Glutamatergic neuron (in vitro differentiated cells): ENCODE measurements at regions not wholly inside any gene's neighbourhood (a gene's known extent, or its start where the extent isn't known, plus 50 kb on each side); places are given as distances from the start of the nearest gene placed in this dataset.

ENCODE experiments used
- DNase-seq: peaks from one replicate; pipeline ENCODE4 v3.0.0; 2022
- H3K27ac Mint-ChIP-seq: one replicate; pipeline ENCODE4 v1.8.0; 2020; ENCODE audit warnings: mild to moderate bottlenecking, mixed read lengths, inconsistent platforms; ENCODE audit not compliant: unreplicated experiment
- H3K27me3 Mint-ChIP-seq: one replicate; pipeline ENCODE4 v1.8.0; 2020; ENCODE audit warnings: mild to moderate bottlenecking, moderate library complexity, mixed read lengths, inconsistent platforms; ENCODE audit not compliant: unreplicated experiment
- H3K36me3 Mint-ChIP-seq: one replicate; pipeline ENCODE4 v1.8.0; 2020; ENCODE audit warnings: mild to moderate bottlenecking, mixed read lengths, inconsistent platforms; ENCODE audit not compliant: unreplicated experiment
- H3K4me1 Mint-ChIP-seq: one replicate; pipeline ENCODE4 v1.8.0; 2020; ENCODE audit warnings: mild to moderate bottlenecking, low read depth, mixed read lengths, inconsistent platforms; ENCODE audit not compliant: unreplicated experiment
- H3K4me3 Mint-ChIP-seq: one replicate; pipeline ENCODE4 v1.8.0; 2020; ENCODE audit warnings: mild to moderate bottlenecking, mixed read lengths, inconsistent platforms; ENCODE audit not compliant: unreplicated experiment
- H3K9me3 Mint-ChIP-seq: one replicate; pipeline ENCODE4 v1.8.0; 2020; ENCODE audit warnings: mild to moderate bottlenecking, moderate library complexity, mixed read lengths, inconsistent platforms; ENCODE audit not compliant: unreplicated experiment
- CTCF ChIP-seq: fragments of 200-600 bp; sonication (generic); IDR thresholded peaks from one replicate; pipeline ENCODE4 v1.5.0; 2021; ENCODE audit not compliant: partially characterized antibody, unreplicated experiment

GRCh38 chr16:86965840-86966550 lies 351.2 kb downstream of the C16orf95 start:
- Mint-ChIP-seq H3K27ac (no peak overlapping the region), H3K27me3 (peaks cover 3% of the 10 kb centered on the region), H3K36me3 (no peaks in the 10 kb centered on the region), H3K4me3 (no peak overlapping the region), H3K9me3 (peaks cover 1% of the 10 kb centered on the region), H3K4me1 (peaks cover 4% of the 10 kb centered on the region)
- no peak for TF ChIP-seq CTCF
- DNase-seq, result no peak

- TF ChIP-seq CTCF, result no peak
- H3K4me1 Mint-ChIP-seq, result peaks cover 4% of the 10 kb centered on the region
- H3K27me3 Mint-ChIP-seq, result no peaks in the 10 kb centered on the region
- no peak for DNase-seq
- H3K9me3 Mint-ChIP-seq, result peaks cover under 1% of the 10 kb centered on the region
- no peak overlapping the region for H3K4me3 Mint-ChIP-seq
- no peak overlapping the region for H3K27ac Mint-ChIP-seq
- no peaks in the 10 kb centered on the region for H3K36me3 Mint-ChIP-seq
These were observed 350.4 kb downstream of the C16orf95 start for GRCh38 chr16:86966777-86967176.

- Mint-ChIP-seq H3K36me3 (no peaks in the 10 kb centered on the region), H3K4me3 (no peak overlapping the region), H3K4me1 (peaks cover 4% of the 10 kb centered on the region), H3K27me3 (peaks cover 3% of the 10 kb centered on the region), H3K27ac (no peak overlapping the region), H3K9me3 (no peaks in the 10 kb centered on the region)
- DNase-seq, result no peak
- no peak for TF ChIP-seq CTCF
These were observed 348.3 kb downstream of the C16orf95 start for GRCh38 chr16:86968866-86969265.

GRCh38 chr16:86969716-86970115 lies 347.5 kb downstream of the C16orf95 start:
- no peak overlapping the region for H3K27ac Mint-ChIP-seq
- H3K36me3 Mint-ChIP-seq, result no peaks in the 10 kb centered on the region
- no peak for DNase-seq
- H3K27me3 Mint-ChIP-seq, result peaks cover 3% of the 10 kb centered on the region
- no peaks in the 10 kb centered on the region for H3K9me3 Mint-ChIP-seq
- peaks cover 4% of the 10 kb centered on the region for H3K4me1 Mint-ChIP-seq
- TF ChIP-seq CTCF, result no peak
- H3K4me3 Mint-ChIP-seq, result no peak overlapping the region

- Mint-ChIP-seq H3K27ac (no peak overlapping the region), H3K4me3 (no peak overlapping the region), H3K27me3 (peaks cover 3% of the 10 kb centered on the region), H3K9me3 (peaks cover 3% of the 10 kb centered on the region), H3K36me3 (no peaks in the 10 kb centered on the region), H3K4me1 (peaks cover 4% of the 10 kb centered on the region)
- no peak for DNase-seq
- no peak for TF ChIP-seq CTCF
These were observed 346.9 kb downstream of the C16orf95 start for GRCh38 chr16:86970279-86970678.
